H1 (cell line): ENCODE measurements at regions not wholly inside any gene's neighbourhood (a gene's known extent, or its start where the extent isn't known, plus 50 kb on each side); places are given as distances from the start of the nearest gene placed in this dataset.
A peak's percentile ranks its signal among the peaks of the same experiment; 100 is the strongest.

ENCODE experiments used
- CTCF ChIA-PET: fragments of 300-600 bp; sonication (Branson Sonifier 250); formaldehyde crosslinking; loops from one replicate; lab custom pipeline; 2021; ENCODE audit not compliant: partially characterized antibody; lab: Charles Lee
- POLR2A ChIA-PET: fragments of 300-600 bp; sonication (Branson Sonifier 250); formaldehyde crosslinking; loops from one replicate; lab custom pipeline; 2021; ENCODE audit warnings: inconsistent platforms; ENCODE audit not compliant: partially characterized antibody; lab: Charles Lee
- DNase-seq, 2 experiments: peaks; one replicate each; pipeline versions ENCODE4 v3.0.0 to v3.0.0-alpha.2; 2010 to 2022; ENCODE audit warnings: low spot score in 2 of 2, low read depth in 1 of 2, mixed read lengths in 1 of 2
- FAIRE-seq: peaks from 2 replicates; lab custom pipeline; 2011; peaks lifted over from hg19 to GRCh38; lab: Jason Lieb, UNC
- H2AFZ ChIP-seq: 2 replicates; pipeline ENCODE4 v1.8.1; 2012; ENCODE audit warnings: low read length, inconsistent platforms
- H2AK5ac ChIP-seq: 2 replicates; pipeline ENCODE4 v1.6.1; 2013; ENCODE audit warnings: low read depth, low read length
- H2BK120ac ChIP-seq: replicated peaks from 2 replicates; pipeline ENCODE3; 2013; ENCODE audit warnings: low read depth, low read length, inconsistent platforms
- H2BK12ac ChIP-seq: 2 replicates; pipeline ENCODE4 v1.6.1; 2013; ENCODE audit warnings: low read depth, low read length
- H2BK15ac ChIP-seq: 2 replicates; pipeline ENCODE4 v1.6.1; 2013; ENCODE audit warnings: low read length
- H2BK20ac ChIP-seq: 2 replicates; pipeline ENCODE4 v1.6.1; 2013; ENCODE audit warnings: low read length
- H2BK5ac ChIP-seq: 2 replicates; pipeline ENCODE4 v1.6.1; 2013; ENCODE audit warnings: low read depth, low read length
- H3K14ac ChIP-seq: 2 replicates; pipeline ENCODE4 v1.6.1; 2013; ENCODE audit warnings: inconsistent platforms; ENCODE audit not compliant: insufficient read length
- H3K18ac ChIP-seq: 2 replicates; pipeline ENCODE4 v1.6.1; 2013; ENCODE audit warnings: low read length; ENCODE audit errors: extremely low read depth
- H3K23ac ChIP-seq: 2 replicates; pipeline ENCODE4 v1.6.1; 2013; ENCODE audit warnings: inconsistent platforms; ENCODE audit not compliant: insufficient read length
- H3K23me2 ChIP-seq: 2 replicates; pipeline ENCODE4 v1.6.1; 2013; ENCODE audit warnings: low read depth, low read length
- H3K27ac ChIP-seq: 2 replicates; pipeline ENCODE4 v1.6.1; 2011; ENCODE audit warnings: low read depth, low read length, inconsistent platforms
- H3K27me3 ChIP-seq, 4 experiments: replicated peaks in 1 of 4; 1 replicate in 1 of 4; 2 replicates in 3 of 4; pipeline versions ENCODE4 v1.6.1 to v1.8.1; 2011 to 2013; ENCODE audit warnings: low read length in 3 of 4, mild to moderate bottlenecking in 3 of 4, inconsistent platforms in 2 of 4, mixed read lengths in 2 of 4, moderate library complexity in 1 of 4; ENCODE audit not compliant: control insufficient read depth in 3 of 4, insufficient read depth in 3 of 4; ENCODE audit errors: extremely low read depth in 1 of 4
- H3K36me3 ChIP-seq, 4 experiments: 2 replicates each; pipeline versions ENCODE4 v1.6.1 to v1.8.1; 2011 to 2013; ENCODE audit warnings: mild to moderate bottlenecking in 4 of 4, low read length in 3 of 4, moderate library complexity in 2 of 4, control low read depth in 1 of 4, inconsistent platforms in 1 of 4; ENCODE audit not compliant: insufficient read depth in 4 of 4, control insufficient read depth in 2 of 4
- H3K4ac ChIP-seq: replicated peaks from 2 replicates; pipeline ENCODE3; 2013; ENCODE audit warnings: low read length, low read depth, mixed read lengths, inconsistent platforms; ENCODE audit not compliant: insufficient read length
- H3K4me1 ChIP-seq, 4 experiments: replicated peaks in 1 of 4; 1 replicate in 1 of 4; 2 replicates in 3 of 4; pipeline versions ENCODE4 v1.6.1 to v1.8.1; 2011 to 2013; ENCODE audit warnings: low read length in 3 of 4, inconsistent platforms in 2 of 4, mixed read lengths in 1 of 4; ENCODE audit not compliant: insufficient read depth in 4 of 4, control insufficient read depth in 3 of 4
- H3K4me2 ChIP-seq, 2 experiments: 2 replicates each; pipeline versions ENCODE4 v1.6.1 to v1.8.1; 2011 to 2013; ENCODE audit warnings: low read depth in 2 of 2, low read length in 2 of 2, control low read depth in 1 of 2, inconsistent platforms in 1 of 2, mild to moderate bottlenecking in 1 of 2; ENCODE audit not compliant: insufficient read depth in 1 of 2
- H3K4me3 ChIP-seq, 4 experiments: fragments of 200-600, 300-600 bp in 1 of 4; sonication (generic), shearing (Covaris generic), sonication (Bioruptor Twin) in 1 of 4; 2 replicates each; pipeline versions ENCODE4 v1.5.1 to v1.8.1; 2011 to 2016; ENCODE audit warnings: low read length in 4 of 4, low read depth in 3 of 4, control low read depth in 2 of 4, inconsistent platforms in 2 of 4, mild to moderate bottlenecking in 2 of 4, mixed read lengths in 1 of 4, moderate library complexity in 1 of 4; ENCODE audit not compliant: insufficient read depth in 2 of 4; ENCODE audit errors: extremely low read depth in 1 of 4
- H3K56ac ChIP-seq: replicated peaks from 2 replicates; pipeline ENCODE3; 2013; ENCODE audit warnings: low read depth, mild to moderate bottlenecking, mixed read lengths, low read length, inconsistent platforms; ENCODE audit not compliant: insufficient read length
- H3K79me1 ChIP-seq: 2 replicates; pipeline ENCODE4 v1.6.1; 2013; ENCODE audit warnings: low read depth, low read length, control low read depth
- H3K79me2 ChIP-seq, 2 experiments: 2 replicates each; pipeline versions ENCODE4 v1.6.1 to v1.8.1; 2012 to 2013; ENCODE audit warnings: low read length in 2 of 2, mild to moderate bottlenecking in 2 of 2, inconsistent platforms in 1 of 2; ENCODE audit not compliant: insufficient read depth in 2 of 2, control insufficient read depth in 1 of 2
- H3K9ac ChIP-seq, 4 experiments: replicated peaks in 1 of 4; 1 replicate in 1 of 4; 2 replicates in 3 of 4; pipeline versions ENCODE4 v1.6.1 to v1.8.1; 2011 to 2013; ENCODE audit warnings: low read depth in 3 of 4, low read length in 3 of 4, control low read depth in 2 of 4, mild to moderate bottlenecking in 2 of 4, moderate library complexity in 2 of 4, inconsistent platforms in 1 of 4; ENCODE audit errors: extremely low read depth in 1 of 4
- H3K9me3 ChIP-seq, 2 experiments: 2 replicates each; pipeline versions ENCODE4 v1.6.1 to v1.8.1; 2012 to 2013; ENCODE audit warnings: mild to moderate bottlenecking in 2 of 2, moderate library complexity in 2 of 2, control low read depth in 1 of 2, inconsistent platforms in 1 of 2, low read depth in 1 of 2, low read length in 1 of 2, mixed read lengths in 1 of 2; ENCODE audit not compliant: insufficient read depth in 2 of 2
- H4K20me1 ChIP-seq, 2 experiments: replicated peaks in 1 of 2; 2 replicates each; pipeline versions ENCODE3 to v1.8.1; 2011 to 2013; ENCODE audit warnings: inconsistent platforms in 2 of 2, low read length in 2 of 2, mild to moderate bottlenecking in 1 of 2; ENCODE audit not compliant: insufficient read depth in 2 of 2, control insufficient read depth in 1 of 2
- H4K5ac ChIP-seq: 2 replicates; pipeline ENCODE4 v1.6.1; 2013; ENCODE audit warnings: low read length, low read depth, mixed read lengths, inconsistent platforms; ENCODE audit not compliant: insufficient read length
- H4K8ac ChIP-seq: 2 replicates; pipeline ENCODE4 v1.8.0; 2013; ENCODE audit warnings: mild to moderate bottlenecking, moderate library complexity, low read length, inconsistent platforms; ENCODE audit not compliant: insufficient read depth; ENCODE audit errors: extremely low read depth
- H4K91ac ChIP-seq: replicated peaks from 2 replicates; pipeline ENCODE3; 2013; ENCODE audit warnings: low read length, mixed read lengths, inconsistent platforms; ENCODE audit not compliant: insufficient read length
- CBX8 ChIP-seq: fragments of 300-800, 300-1000 bp; sonication (generic); IDR thresholded peaks from 2 replicates; pipeline ENCODE4 v1.7.1; 2016; ENCODE audit warnings: low read depth, low read length, borderline replicate concordance
- CEBPB ChIP-seq: IDR thresholded peaks from 2 replicates; pipeline ENCODE4 v1.6.1; 2012; ENCODE audit warnings: low read depth, low read length
- CHD1 ChIP-seq: IDR thresholded peaks from 2 replicates; pipeline ENCODE4 v1.6.1; 2012; ENCODE audit warnings: low read depth, low read length, improper control_type of control experiment
- CHD2 ChIP-seq: IDR thresholded peaks from 2 replicates; pipeline ENCODE4 v1.6.1; 2012; ENCODE audit warnings: low read length, improper control_type of control experiment
- EZH2 ChIP-seq: fragments of 200-600 bp; sonication (generic); IDR thresholded peaks from 2 replicates; pipeline ENCODE4 v1.7.1; 2012; ENCODE audit warnings: low read depth, mild to moderate bottlenecking, moderate library complexity, low read length, inconsistent platforms; ENCODE audit not compliant: severe bottlenecking
- JUN ChIP-seq: IDR thresholded peaks from 2 replicates; pipeline ENCODE4 v1.6.1; 2011; ENCODE audit warnings: low read depth, mild to moderate bottlenecking, improper control_type of control experiment, low read length
- RFX5 ChIP-seq: IDR thresholded peaks from 2 replicates; pipeline ENCODE4 v1.6.1; 2011; ENCODE audit warnings: low read depth, low read length, improper control_type of control experiment, borderline replicate concordance
- RNF2 ChIP-seq: fragments of 200-900, 300-1000 bp; sonication (generic); IDR thresholded peaks from 2 replicates; pipeline ENCODE4 v1.7.1; 2016; ENCODE audit warnings: borderline replicate concordance, low read depth, mild to moderate bottlenecking, antibody characterized with exemption, low read length; ENCODE audit not compliant: poor library complexity, severe bottlenecking; ENCODE audit errors: missing control alignments
- SP4 ChIP-seq: IDR thresholded peaks from 2 replicates; pipeline ENCODE4 v1.6.1; 2012; ENCODE audit warnings: low read length, inconsistent platforms
- SRF ChIP-seq: IDR thresholded peaks from 2 replicates; pipeline ENCODE4 v1.6.1; 2011; ENCODE audit warnings: mild to moderate bottlenecking, low read depth, low read length, moderate library complexity
- TAF7 ChIP-seq: optimal IDR thresholded peaks from 2 replicates; pipeline ENCODE3; 2011; ENCODE audit warnings: low read depth, mild to moderate bottlenecking, inconsistent platforms, low read length, moderate library complexity, borderline replicate concordance
- YY1 ChIP-seq: IDR thresholded peaks from 2 replicates; pipeline ENCODE4 v1.6.1; 2011; ENCODE audit warnings: low read depth, mild to moderate bottlenecking, low read length
- WGBS, 2 experiments: shearing (Covaris generic) in 1 of 2; methylation state at CpG; one replicate each; pipeline versions ENCODE4 v1.1.6 to v1.1.7; 2013 to 2015; ENCODE audit warnings: low lambda C conversion rate in 2 of 2, mixed read lengths in 2 of 2, inconsistent platforms in 1 of 2, low coverage in 1 of 2, missing lambda C conversion rate in 1 of 2; ENCODE audit not compliant: insufficient replicate concordance in 2 of 2, insufficient coverage in 1 of 2, insufficient read length in 1 of 2; ENCODE audit errors: extremely low coverage in 1 of 2, missing lambda C conversion rate in 1 of 2; 5-methylcytosine and 5-hydroxymethylcytosine counted together

- TF ChIP-seq CHD1 (no peak), JUN (no peak), CBX8 (no peak), RFX5 (no peak), YY1 (no peak), CEBPB (no peak), TAF7 (no peak), SP4 (no peak), EZH2 (no peak), RNF2 (no peak), SRF (no peak), CHD2 (no peak)
- TF ChIP-seq, all 59 proteins: peak for 0
Observed at GRCh38 chr1:29390491-29391361, 154.4 kb downstream of the PTPRU start.

More at GRCh38 chr1:29390491-29391361, 154.4 kb downstream of the PTPRU start:
- DNase-seq = peak in 1 of 2 experiments; percentile 38
- H2BK15ac ChIP-seq = no peak overlapping the region
- no peaks in the 10 kb centered on the region for H3K79me1 ChIP-seq
- H3K79me2 ChIP-seq = no peaks in the 10 kb centered on the region
- H4K20me1 ChIP-seq = no peaks in the 10 kb centered on the region
- no peak overlapping the region for H2BK5ac ChIP-seq
- H3K14ac ChIP-seq = no peak overlapping the region
- no peak overlapping the region for H3K4me3 ChIP-seq
- H2BK120ac ChIP-seq = no peak overlapping the region
- no peak overlapping the region for H4K5ac ChIP-seq
- H3K9ac ChIP-seq = no peak overlapping the region
- no peaks in the 10 kb centered on the region for H3K9me3 ChIP-seq
- no peak overlapping the region for H3K4me2 ChIP-seq
- no peak overlapping the region for H2AK5ac ChIP-seq
- no peak overlapping the region for H3K27ac ChIP-seq
- POLR2A ChIA-PET = interaction anchor here (1.4 kb wide), 1 partner anchor 12 kb away, joined by 3 read pairs; no protein-coding TSS in a partner anchor
- no peaks in the 10 kb centered on the region for H3K23me2 ChIP-seq
- no peak overlapping the region for H2AFZ ChIP-seq
- H4K8ac ChIP-seq = no peak overlapping the region; the same call in 1 of the 2 replicates
- no peak overlapping the region for H4K91ac ChIP-seq
- no peak overlapping the region for H2BK20ac ChIP-seq
- H3K23ac ChIP-seq = no peak overlapping the region
- H3K56ac ChIP-seq = no peak overlapping the region
- H3K4ac ChIP-seq = no peak overlapping the region
- H3K27me3 ChIP-seq = no peaks in the 10 kb centered on the region
- CTCF ChIA-PET = interaction anchor here (0.9 to 3.6 kb wide), 4 partner anchors 21 to 313 kb away, joined by 3 to 14 read pairs (median 10); no protein-coding TSS in a partner anchor
- 69% methylated on average over 16 of the region's 16 CpGs; no CpG with 5 or more reads in 1 of the 2 experiments for WGBS, 2 experiments
- no peak overlapping the region for H2BK12ac ChIP-seq
- H3K4me1 ChIP-seq = no peaks in the 10 kb centered on the region
- no peaks in the 10 kb centered on the region for H3K36me3 ChIP-seq
- FAIRE-seq = no peak
- H3K18ac ChIP-seq = no peak overlapping the region
